ENCODE measurements at regions not wholly inside any gene's neighbourhood (a gene's known extent, or its start where the extent isn't known, plus 50 kb on each side); places are given as distances from the start of the nearest gene placed in this dataset.
"Not testable (repeated sequence)": the region's sequence is repeated elsewhere in the genome, so short reads cannot be mapped to it uniquely, and the experiment has no call there.

DNA sequence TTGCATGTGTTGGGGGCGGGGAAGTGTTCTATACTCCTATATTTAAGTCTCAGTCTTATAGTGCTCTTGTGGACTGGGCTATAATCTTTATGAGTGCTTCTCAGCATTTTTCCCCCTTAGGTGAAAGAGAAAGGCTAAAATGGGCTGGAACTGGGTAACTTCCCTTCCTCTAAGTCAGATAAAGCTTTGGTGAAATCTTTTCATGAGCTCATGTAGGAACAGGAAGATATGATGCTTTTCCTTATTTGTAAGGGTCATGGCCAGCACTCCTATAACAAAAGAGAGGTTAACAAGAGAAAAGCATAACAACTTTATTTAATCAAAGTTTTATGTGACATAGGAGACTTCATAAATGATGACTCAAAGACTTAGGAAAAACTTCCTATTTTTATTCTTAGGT, 841.5 kb downstream of the SLC16A7 start:
- intact Hi-C loops (cut with DNase I) = no loop called here
- no peak for DNase-seq

DNA sequence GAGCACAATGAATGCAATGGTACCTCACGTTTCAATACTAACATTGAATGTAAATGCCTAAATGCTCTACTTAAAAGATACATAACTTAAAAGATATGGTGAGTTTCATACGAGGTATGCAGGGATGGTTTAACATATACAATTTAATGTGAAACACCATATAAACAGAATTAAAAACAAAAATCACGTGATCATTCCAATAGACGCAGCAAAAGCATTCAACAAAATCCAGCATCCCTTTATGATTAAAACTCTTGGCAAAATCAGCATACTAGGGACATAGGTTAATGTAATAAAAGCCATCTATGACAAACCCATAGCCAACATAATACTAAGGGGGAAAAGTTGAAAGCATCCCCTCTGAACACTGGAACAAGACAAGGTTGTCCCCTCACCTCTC, 845.7 kb downstream of the SLC16A7 start:
- intact Hi-C loops (cut with DNase I) = no loop called here
- DNase-seq = no peak

DNA sequence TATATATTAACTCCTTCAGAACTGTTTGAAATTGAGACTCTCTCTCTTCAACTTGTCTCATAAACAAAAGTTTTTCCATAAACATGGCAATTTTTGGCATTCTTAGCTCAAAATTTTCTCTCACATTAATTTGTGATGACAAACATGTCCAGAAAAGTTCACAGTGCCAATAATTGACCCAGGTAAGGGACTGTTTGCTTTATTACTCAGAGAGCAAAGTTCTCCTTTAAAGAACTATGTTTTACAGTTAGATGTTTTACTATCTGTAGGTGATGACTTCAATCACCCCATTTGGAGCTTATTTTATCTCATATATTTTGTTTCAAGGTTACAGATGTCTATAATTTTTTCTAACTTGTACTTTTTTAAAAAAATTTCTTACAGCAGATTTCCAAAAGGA, 855.6 kb downstream of the SLC16A7 start:
- DNase-seq = no peak
- intact Hi-C loops (cut with DNase I) = no loop called here

DNA sequence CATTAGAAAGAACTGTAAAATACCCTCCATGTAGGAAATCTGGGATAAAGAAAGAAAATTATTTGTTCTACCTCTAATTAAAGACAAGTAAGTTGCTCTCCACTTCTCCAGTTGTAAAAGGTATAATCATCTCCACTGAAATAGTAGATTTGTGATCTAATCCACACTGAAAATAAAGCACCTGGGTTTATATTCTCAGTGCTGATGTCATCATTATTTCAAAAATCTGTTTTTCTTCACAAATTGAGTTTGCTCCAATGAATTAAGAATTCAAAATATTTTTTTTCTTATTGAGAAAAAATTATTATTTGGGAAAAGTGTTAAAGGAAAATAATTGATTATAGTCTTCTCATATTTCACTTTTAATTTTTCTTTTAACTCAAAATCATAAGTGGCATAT, 869.2 kb downstream of the SLC16A7 start:
- intact Hi-C loops (cut with DNase I) = no loop called here
- no peak for DNase-seq

DNA sequence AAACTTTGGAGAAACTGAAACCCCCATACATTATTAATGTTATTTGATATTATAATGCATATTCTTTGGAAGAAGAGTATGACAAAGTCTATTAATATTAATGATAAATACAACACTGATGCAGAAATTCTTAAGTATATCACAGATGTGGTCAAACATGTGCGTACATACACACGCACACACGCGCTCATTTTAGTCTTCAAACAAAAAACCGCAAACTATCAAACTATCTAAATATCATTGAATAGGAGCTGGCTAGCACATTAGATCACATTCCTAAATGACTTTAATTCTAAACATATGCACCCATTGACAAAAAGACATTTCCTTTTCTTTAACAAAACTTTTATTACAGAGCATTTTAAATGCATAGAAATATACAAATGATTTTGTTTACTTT, 872.7 kb downstream of the SLC16A7 start:
- no peak for DNase-seq
- intact Hi-C loops (cut with DNase I) = no loop called here

DNA sequence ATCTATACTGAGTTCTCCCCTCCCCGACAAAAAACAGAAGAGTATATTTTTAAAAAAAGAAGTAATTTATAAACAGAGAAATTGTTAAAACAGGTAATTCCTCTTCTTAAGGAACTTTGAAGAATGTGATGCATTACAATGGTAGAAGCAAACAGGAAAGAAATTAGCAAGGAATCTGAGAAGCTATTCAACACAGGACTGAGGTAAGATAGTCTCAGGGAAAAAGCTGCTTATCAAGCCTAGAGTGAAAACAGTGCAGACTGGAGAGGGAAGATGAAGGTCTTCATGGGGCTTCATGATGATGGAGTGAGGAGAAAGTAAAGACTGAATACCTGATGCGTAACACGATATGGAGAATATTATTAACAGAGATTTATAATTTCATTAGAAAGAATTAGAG, 880.0 kb downstream of the SLC16A7 start:
- intact Hi-C loops (cut with DNase I) = no loop called here
- no peak for DNase-seq

DNA sequence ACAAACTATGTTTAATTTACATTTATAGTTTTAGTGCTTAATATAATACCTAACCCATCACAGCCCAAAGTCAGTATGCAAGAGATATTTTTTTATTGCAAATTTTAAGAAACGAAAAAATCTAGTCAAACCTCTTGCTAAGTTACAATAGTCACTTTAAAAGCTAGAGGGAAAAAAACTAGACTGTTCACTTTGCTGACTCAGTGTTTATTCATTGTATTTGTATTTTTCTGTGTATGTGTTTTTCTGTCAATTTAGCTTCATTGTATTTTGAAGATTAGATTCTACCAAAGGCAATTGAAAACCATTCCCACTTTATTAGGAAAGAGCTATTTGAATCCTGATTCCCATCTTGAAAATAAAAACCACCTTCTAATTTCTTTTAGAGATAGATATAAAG, 891.5 kb downstream of the SLC16A7 start:
- intact Hi-C loops (cut with DNase I) = no loop called here
- no peak for DNase-seq

DNA sequence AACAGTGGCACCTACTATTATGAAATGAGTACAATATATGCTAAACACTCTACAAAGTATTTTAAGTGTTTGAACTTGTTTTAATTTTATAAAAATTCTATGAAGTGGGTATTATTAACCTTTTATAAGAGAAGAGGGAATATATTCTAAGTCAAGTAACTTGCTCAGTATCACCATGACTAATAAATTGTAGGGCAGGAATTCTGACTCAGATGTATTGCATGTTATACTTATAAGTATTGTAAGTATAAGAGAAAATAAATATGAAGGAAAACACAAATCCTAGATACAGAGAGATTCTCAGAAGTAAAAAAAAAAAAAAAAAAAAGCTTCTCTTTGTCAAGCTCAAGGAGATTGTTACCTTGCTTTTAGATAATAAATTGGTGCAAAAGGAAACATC, 893.2 kb downstream of the SLC16A7 start:
- no peak for DNase-seq
- intact Hi-C loops (cut with DNase I) = no loop called here

DNA sequence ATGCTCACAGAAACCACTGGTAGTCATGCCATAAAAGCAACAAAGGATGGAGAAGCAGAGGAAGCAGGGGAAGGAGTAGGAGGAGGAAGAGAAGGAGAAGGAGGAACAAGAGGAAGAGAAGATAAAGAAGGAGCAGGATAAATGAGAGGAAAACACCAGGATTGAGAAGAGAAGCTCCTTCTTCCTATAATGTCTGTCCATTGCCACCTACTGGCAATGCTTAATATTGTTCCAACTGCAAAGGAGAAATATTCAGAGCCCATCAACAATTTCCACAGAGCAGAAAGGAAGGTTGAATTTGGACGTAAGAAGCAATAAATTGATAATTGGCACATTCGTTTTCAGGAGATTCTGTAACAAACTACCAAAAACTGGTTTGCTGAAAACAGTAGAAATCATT, 898.4 kb downstream of the SLC16A7 start:
- no peak for DNase-seq
- intact Hi-C loops (cut with DNase I) = no loop called here

DNA sequence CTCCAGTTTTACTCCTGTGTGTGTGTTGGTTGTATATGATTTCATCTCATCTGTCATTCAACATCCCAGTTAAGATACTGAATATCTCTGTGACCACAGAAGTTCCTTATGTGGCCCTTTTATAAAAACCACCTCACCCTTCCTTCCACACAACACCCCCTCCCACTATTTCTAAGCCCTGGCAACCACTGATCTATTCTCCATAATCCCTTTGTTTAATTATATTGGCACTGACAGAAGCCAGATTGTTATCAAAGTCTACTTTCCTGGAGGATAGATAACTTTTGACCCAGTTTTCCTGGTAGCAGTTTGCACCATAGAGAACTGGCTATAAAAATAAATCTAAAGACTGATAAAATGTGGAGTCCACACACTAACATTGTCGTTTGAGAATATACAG, 902.8 kb downstream of the SLC16A7 start:
- DNase-seq = no peak
- intact Hi-C loops (cut with DNase I) = no loop called here

DNA sequence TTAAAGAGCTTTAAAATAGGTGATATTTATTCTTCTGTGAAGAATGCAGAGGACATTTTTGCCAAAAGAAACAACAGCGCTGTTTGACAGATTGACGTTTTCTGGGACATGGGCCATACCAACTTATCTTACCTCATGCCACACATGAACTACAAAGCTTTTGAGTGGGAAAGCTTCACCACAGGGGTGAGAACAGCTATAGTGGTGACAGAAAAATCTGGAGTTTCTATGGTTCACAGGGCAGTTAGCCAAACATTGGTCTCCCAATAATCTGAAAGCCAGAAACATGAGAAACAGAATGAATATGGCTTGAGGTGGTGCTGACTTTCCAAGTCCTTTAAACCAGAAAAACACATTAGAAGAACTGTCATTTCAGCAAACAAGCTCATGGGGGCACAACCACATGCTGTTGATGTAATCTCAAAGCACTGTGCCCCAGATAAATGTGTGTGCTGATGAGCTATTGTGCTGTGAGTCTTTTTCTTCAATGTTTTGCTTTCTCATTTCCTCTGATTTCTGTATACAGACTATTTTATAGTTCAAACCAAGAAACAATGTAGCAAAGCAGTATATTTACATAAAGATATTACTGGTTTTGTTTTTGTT, 905.4 kb downstream of the SLC16A7 start:
- no peak for DNase-seq
- intact Hi-C loops (cut with DNase I) = no loop called here

DNA sequence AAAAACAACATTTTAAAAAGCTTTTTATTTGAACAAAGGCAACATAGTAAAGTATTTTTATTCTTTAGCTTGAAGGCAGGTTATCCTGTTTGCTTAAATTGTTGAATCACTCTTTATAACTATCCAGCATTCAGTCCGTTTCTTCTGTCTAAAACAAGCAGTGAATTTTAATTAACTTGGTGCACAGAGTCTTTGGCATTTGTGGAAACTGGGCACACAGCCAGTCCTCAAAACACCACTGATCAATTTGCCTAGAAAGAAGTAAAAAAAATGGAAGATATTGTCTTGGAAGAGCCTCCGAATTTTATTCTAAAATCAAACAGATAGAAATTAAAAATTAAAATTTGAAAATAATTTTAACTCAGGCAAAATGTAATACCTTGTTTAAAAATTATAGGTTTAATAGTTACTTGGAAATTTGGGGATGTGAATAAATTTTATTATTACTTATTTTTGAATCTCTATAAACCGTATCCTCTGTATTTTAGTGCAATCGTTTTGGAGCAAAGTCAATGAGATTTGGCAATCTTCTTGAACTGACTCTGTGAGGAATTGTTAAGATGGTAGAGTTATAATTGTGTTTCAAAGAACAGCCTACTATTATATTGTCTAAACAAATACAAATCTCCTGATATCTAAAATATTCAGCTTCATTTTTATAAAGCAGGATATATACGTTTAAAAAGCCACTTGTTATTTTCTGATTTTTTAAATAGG, 927.0 kb downstream of the SLC16A7 start:
- intact Hi-C loops (cut with DNase I) = no loop called here
- DNase-seq = peak in 7 of 10 donors; percentile 25 to 75 (median 46)

DNA sequence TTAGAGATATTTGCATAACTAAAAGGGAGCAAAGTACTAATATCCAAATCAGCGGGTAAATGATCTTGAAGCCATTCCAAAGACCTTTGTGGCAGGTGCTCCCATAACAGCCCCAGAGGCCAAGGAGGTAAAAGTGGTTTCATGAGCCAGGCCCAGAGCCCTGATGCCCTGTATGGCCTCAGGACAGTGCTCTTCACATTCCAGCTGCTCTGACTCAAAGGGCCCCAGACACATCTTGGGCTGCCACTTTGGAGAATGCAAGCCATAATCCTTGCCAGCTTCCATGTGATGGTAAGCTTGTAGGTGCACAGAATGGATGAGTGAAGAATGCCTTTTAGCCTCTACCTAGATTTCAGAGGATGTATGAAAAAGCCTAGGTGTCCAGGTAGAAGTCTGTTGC, 933.4 kb downstream of the SLC16A7 start:
- intact Hi-C loops (cut with DNase I) = no loop called here
- DNase-seq = peak in 1 of 10 donors; percentile 52

DNA sequence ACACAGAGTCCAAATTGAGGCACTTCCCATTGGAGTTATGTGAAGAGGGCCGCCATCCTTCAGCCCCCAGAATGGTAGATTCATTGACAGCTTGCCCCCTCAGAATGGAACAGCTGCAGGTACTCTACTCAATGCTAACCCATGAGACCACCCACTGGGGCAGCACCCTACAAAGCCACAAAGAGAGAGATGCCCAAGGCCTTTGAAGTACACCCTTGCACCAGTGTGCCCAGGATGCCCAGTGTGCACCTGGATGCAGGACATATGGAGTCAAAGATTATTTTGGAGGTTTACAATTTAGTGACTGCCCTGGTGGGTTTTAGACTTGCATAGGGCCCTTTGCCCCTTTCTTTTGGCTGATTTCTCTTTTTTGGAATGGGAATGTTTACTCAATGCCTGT, 933.9 kb downstream of the SLC16A7 start:
- no peak for DNase-seq
- intact Hi-C loops (cut with DNase I) = no loop called here

DNA sequence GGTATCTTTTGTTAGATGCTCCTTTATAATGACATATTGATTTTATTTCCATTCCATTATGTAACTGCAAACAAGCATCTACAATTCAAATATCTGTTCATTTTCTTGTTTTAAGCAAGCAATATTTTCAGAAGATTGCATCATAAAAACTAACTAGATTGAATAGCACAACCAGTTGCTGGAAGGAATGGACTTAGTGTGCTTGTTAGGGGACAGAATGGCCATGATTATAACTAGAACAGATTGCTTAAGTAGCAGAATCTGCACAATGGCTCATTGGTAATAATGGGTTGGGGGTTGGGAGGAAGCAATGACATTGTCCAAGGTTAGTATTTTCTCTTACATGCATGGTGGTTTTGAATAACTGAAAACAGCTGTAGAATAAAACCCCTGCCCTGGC, 939.5 kb downstream of the SLC16A7 start:
- DNase-seq = no peak
- intact Hi-C loops (cut with DNase I) = no loop called here

DNA sequence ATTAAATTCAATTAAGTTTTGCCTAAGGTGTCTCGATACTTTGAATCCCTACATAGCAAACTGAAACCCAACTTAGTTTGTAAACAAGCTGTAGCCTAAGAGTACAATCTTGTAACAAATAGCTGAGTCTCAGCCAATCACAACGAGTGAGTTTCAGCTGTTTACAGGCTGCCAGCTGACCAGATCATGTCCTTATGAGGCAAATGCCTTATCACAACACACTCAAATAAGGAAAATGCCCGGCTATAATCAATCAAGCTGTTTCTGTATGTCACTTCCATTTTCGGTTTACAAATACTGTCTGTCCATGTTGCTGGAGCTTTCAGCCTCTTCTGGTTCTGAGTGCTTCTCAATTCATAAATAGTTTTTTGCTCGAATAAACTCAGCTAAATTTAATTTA, 943.8 kb downstream of the SLC16A7 start:
- DNase-seq = no peak
- intact Hi-C loops (cut with DNase I) = no loop called here

DNA sequence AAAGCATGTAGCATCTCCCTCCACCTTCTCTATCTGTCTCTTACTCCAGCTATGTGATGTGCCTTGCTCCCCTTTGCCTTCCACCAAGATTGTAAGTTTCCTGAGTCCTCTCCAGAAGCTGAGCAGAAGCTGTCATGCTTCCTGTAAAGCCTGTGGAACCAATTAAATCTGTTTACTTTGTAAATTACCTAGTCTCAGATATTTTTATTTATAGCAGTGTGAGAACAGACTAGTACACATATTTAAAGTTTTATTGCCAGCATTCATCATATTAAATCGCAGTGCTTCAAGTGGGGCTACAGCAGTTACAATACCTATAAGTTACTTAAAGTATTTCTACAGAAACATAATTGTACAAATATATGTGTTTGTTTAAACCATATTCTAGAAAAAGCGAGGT, 973.1 kb downstream of the SLC16A7 start:
- intact Hi-C loops (cut with DNase I) = no loop called here
- DNase-seq = no peak

DNA sequence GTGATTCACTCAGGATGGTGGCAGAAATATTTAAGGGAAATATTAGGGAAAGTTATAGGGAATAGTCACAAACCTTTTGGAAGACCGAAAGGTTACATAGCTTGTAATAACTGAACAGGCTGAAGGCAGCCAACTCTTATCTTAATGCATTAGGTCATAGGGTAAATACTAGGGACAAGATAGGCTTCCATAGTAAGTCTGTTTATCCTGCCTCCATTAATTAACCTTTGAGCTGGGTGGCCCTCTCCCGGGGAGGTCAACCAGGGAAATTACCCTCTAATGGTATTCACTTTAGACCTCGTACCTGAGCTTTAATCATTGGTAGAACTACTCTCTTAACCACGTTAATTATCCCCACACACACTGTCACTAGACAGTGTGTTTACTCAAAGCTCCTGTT, 981.8 kb downstream of the SLC16A7 start:
- intact Hi-C loops (cut with DNase I) = no loop called here
- DNase-seq = no peak

DNA sequence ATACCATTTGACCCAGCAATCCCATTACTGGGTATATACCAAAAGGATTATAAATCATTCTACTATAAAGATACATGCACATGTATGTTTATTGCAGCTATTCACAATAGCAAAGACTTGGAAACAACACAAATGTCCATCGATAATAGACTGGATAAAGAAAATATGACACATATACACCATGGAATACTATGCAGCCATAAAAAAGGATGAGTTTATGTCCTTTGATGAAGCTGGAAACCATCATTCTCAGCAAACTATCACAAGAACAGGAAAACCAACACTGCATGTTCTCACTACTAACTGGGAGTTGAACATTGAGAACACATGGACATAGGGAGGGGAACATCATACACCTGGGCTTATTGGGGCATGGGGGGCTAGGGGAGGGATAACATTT, 991.8 kb downstream of the SLC16A7 start:
- intact Hi-C loops (cut with DNase I); DNase-seq: not testable (repeated sequence)

DNA sequence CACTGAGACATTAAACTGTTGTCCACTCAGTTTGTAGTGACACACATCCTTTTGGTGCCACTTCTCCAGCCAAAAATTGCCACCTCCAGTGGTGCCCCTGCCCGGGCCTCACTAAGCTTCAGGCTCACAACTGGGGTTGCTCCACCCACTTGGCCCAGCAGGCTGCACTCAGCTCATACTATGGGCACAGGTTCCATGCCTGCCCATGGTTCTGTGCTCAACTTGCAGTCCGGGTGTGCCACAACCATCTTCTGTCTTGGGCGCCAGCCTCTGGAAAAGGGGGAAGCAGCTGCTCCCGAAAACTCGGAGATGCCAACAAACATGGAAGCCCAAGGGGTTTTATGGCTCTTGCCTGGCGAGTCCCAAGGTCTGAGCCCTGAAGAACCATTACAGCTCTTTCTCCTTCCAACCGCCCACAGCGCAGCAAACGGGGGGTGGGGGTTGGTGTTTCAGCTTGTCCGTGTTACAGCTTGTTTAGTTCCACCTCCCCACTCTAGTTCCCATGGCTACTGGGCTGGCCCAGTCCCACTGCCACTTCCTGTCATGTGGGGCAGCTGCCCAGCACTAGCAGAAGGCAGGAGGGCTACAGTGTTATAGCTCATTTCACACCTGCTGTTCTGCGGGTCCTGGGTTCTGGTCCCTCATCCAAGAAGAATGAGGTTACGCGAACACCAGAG, 998.3 kb downstream of the SLC16A7 start:
- intact Hi-C loops (cut with DNase I) = no loop called here
- DNase-seq = peak in 1 of 10 donors; percentile 56

DNA sequence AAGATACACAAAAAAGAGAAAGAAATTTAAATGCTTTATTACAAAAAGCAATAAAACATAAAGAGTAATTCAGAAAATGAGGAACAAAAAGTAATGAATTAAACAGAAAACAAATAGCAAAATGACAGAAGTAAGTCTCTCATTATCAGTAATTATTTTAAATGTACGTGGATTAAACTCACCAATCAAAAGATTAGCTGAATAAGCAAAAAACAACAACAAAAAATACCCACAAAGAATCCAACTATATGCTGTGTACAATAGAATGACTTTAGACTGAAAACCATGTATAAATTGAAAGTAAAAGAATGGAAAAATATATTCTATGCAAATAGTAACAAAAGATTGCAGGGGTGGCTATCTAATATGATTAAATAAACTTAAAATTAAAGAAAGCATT, 1006.8 kb downstream of the SLC16A7 start:
- DNase-seq = no peak
- intact Hi-C loops (cut with DNase I) = no loop called here

DNA sequence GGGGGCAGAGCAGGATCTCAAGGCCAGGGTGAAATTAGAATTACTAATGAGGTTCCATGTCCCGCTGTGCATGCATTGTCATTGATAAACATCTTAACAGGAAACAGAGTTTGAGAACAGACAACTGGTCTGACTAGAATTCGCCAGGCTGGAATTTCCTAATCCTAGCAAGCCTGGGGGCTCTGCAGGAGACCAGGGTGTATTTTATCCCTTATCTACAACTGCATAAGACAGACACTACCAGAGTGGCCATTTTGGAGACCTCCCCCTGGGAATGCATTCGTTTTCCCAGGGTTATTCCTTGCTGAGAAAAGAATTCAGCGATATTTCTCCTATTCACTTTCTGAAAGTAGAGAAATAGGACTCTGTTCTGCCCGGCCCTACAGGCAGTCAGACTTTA, 1007.6 kb downstream of the SLC16A7 start:
- intact Hi-C loops (cut with DNase I); DNase-seq: not testable (repeated sequence)
